Activated CD4-positive, alpha-beta T cell treated with anti-CD3 and anti-CD28 coated beads for 36 hours (primary cell): ENCODE measurements at regions not wholly inside any gene's neighbourhood (a gene's known extent, or its start where the extent isn't known, plus 50 kb on each side); places are given as distances from the start of the nearest gene placed in this dataset.

Source experiments
- ATAC-seq: fragments of 200-7000 bp; cut with Tn5 transposase; one replicate; pipeline ENCODE4 v1.10.0; 2021; ENCODE audit warnings: mild to moderate bottlenecking, moderate library complexity
- CTCF ChIA-PET: fragments of 350-600 bp; sonication (Branson Sonifier 250); formaldehyde crosslinking; loops from one replicate; lab custom pipeline; 2021; ENCODE audit warnings: antibody characterized with exemption; lab: Charles Lee
- POLR2A ChIA-PET: fragments of 350-600 bp; sonication (Branson Sonifier 250); formaldehyde crosslinking; loops from one replicate; lab custom pipeline; 2021; ENCODE audit warnings: antibody characterized with exemption, inconsistent platforms; lab: Charles Lee
- DNase-seq: peaks from one replicate; pipeline ENCODE4 v3.0.0-alpha.2; 2020
- H3K27ac Mint-ChIP-seq: one replicate; pipeline ENCODE4 v1.8.0; 2021; ENCODE audit warnings: mixed read lengths
- H3K27me3 Mint-ChIP-seq: one replicate; pipeline ENCODE4 v1.8.0; 2021; ENCODE audit warnings: mixed read lengths
- H3K36me3 Mint-ChIP-seq: one replicate; pipeline ENCODE4 v1.8.0; 2021; ENCODE audit warnings: low read depth, mixed read lengths
- H3K4me1 Mint-ChIP-seq: one replicate; pipeline ENCODE4 v1.8.0; 2021; ENCODE audit warnings: mixed read lengths
- H3K4me3 Mint-ChIP-seq: one replicate; pipeline ENCODE4 v1.8.0; 2021; ENCODE audit warnings: mild to moderate bottlenecking, moderate library complexity, mixed read lengths
- H3K9me3 Mint-ChIP-seq: one replicate; pipeline ENCODE4 v1.8.0; 2021; ENCODE audit warnings: low read depth, mixed read lengths
- intact Hi-C, 2 experiments: fragments of 100-400 bp; cut with DNase I in 1 of 2; cut with micrococcal nuclease in 1 of 2; formaldehyde crosslinking; loops; one replicate each; pipeline versions ENCODE4 v1.14.2 to v1.15.1; 2022 to 2024; cut with DNase I, micrococcal nuclease

- intact Hi-C loops, result no loop called here
- ChIA-PET CTCF (no interaction called here), POLR2A (no interaction called here)
- H3K9me3 Mint-ChIP-seq, result peaks cover 2% of the 10 kb centered on the region
- DNase-seq (no peak), ATAC-seq (no peak)
- no peak overlapping the region for H3K4me3 Mint-ChIP-seq
- H3K27me3 Mint-ChIP-seq, result no peaks in the 10 kb centered on the region
- no peaks in the 10 kb centered on the region for H3K4me1 Mint-ChIP-seq
- no peak overlapping the region for H3K27ac Mint-ChIP-seq
- H3K36me3 Mint-ChIP-seq, result no peaks in the 10 kb centered on the region
Measured at GRCh38 chrX:96246436-96246835, 438.2 kb upstream of the DIAPH2 start.
